UCSD-AML1 (cell line): ENCODE measurements at regions not wholly inside any gene's neighbourhood (a gene's known extent, or its start where the extent isn't known, plus 50 kb on each side); places are given as distances from the start of the nearest gene placed in this dataset.
"Not testable (repeated sequence)": the region's sequence is repeated elsewhere in the genome, so short reads cannot be mapped to it uniquely, and the experiment has no call there.

Experiments
- DNase-seq: peaks from one replicate; lab custom pipeline; 2025; ENCODE audit not compliant: unreplicated experiment; lab: John Stamatoyannopoulos, UW

DNA sequence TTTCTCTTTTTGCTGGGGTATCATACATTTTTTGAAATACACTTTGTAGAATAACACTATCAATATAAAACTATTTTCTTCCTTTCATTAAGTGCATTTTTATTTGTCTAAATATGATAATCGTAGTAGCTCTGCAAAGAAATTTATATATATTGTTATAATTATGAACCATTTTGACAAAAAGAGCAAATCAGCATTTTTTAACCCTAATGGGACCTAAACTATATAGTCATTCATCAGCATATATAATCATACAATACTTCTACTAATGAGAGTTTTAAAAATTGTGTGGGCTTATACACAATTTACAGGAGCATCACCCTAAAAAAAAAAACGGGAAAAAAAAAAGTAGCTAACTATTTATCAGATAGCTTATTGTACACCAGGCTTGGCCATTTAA is 329.7 kb upstream of the TYRP1 start:
- DNase-seq, result no peak

- no peak for DNase-seq
These were observed 324.6 kb upstream of the TYRP1 start for GRCh38 chr9:12368569-12368968.

DNA sequence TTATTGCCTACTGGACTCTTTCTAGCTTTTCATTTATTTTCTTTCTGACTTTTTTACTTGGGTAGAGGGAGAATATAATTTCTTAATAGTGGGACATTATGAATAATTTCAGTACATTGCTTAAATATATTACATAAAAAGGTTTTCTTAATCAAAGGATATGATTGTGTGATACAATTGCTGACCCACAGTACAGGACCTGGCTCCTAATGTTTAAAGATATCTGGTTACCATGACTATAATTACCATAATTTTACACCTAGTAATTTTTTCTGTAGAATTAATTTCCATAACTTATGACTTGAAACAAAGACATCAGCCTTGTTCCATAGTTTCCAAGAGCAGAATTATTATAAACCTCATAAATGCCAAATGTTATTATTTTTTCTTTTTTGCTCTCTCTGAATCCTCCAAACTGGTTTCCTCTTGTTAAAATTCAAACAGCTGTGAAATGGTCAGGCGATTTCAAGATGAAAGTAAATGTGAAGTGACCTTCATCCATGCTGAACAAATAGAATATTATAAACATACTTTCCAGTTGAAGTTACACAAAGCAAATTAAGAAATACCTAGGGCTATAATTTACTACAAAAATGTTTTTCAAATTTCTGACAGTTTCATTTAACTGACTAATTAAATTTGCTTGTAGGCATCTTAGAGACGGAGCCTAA is 301.2 kb upstream of the TYRP1 start:
- no peak for DNase-seq

DNA sequence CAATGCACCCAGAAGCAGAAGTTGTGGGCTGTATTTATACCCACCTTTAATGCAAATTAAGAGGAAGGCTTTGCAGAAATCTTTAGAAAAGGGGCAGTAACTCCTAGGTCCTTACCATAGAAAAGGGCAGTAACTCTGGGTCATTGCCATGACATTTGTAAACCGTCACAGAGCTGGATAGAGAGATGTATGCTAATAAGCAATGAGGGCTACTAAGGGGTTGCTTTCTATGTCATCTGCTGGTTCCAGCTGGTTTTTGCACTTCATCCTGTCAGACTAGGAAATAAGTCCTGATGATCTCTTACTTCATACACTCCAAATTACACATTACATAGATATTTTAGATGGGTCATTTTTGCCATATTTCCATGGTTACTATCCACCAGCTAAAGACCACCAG is 299.1 kb upstream of the TYRP1 start:
- no peak for DNase-seq

- no peak for DNase-seq
These were observed 289.5 kb upstream of the TYRP1 start for GRCh38 chr9:12403721-12404120.

DNA sequence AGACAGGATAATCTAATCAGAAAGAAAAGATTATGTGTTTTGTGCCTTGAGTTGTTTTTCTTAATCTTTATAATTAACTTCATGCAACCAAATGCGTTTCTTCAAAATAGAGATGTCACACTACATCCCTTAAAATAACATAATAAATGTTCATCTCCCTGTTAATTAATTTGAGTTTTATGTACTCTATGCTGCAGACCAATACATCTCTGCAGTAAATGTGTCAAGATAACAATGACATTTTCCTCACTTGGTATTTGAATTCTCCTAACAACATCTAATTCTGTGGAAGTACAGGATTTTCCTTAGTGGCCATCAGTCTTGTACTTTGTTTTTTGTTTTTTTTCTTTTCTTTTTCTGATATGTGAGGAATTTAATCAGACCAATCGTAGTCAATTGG is 279.2 kb upstream of the TYRP1 start:
- no peak for DNase-seq

GRCh38 chr9:12414514-12414913 is 278.7 kb upstream of the TYRP1 start:
- DNase-seq, result no peak

DNA sequence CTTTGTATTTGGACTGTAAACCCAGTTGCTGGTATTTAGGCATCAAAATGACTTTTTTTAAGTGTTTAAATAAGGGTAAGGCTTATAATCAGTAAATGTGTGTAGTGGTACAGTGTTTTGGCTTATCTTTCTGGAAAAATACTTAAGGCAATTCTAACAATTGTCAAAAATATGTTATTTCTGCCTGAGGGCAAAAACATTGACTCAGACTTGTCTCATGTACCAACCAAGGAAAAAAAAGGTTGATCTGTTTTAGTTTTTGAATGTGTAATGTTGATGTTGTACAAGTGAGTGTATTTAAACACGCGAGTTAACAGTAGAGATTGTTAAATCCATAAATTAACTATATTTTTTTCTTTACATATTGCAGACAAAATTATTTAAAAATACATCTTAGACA is 277.8 kb upstream of the TYRP1 start:
- DNase-seq, result no peak

DNA sequence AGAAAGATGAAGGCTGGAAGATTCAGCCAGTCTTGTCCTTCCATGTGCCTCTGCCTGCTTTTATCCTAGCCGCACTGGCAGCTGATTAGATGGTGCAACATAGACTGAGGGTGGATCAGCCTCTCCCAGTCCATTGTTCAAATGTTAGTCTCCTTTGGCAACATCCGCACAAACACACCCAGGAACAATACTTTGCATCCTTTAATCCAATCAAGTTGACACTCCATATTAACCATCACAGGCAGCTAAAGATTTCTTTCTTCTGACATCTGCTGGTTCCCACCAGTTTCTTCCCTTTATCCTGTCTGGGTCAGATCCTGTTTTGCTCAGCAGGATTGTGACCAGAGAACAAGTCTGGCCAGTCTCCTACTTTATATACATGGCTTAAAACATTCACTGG is 276.5 kb upstream of the TYRP1 start:
- DNase-seq, result no peak

DNA sequence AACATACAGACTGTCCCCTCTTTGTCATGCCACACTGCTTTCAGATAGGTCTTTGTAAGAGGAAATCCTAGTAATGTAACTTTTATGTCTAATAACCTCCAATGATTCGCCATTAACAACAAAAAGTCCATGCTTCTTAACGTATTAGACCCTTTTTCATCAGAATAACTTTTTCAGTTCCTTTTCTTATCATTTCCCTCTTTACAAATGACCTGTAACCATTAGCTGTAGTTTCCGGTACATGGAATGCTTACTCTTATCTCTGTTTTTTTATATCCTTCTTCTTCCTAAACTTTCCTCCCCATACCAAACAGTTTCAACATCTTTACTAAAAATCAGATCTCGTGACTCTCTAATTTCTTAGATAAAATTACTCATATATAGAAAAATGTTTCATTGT is 268.9 kb upstream of the TYRP1 start:
- DNase-seq, result no peak

GRCh38 chr9:12425878-12426864 is 267.0 kb upstream of the TYRP1 start:
- DNase-seq, result no peak

DNA sequence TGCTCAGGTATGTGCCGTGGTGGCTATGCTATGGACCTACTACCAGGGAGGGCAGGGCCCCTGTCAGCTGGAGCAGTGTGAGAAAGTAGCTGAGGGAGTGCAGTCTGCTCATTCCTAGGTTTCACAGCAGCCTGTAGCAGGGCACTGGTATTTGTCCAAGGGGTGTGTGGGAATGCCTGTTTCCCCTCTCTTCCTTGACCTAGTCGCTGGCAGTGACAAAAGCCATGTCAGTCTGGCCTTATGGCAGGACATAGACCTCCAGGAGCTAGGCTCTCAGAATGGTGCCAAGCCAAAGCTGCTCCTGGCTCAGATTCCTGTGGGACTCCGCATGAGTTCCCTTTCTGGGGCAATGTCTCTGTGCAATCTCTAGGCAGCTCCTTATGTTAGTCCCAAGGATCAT is 253.9 kb upstream of the TYRP1 start:
- no peak for DNase-seq

DNA sequence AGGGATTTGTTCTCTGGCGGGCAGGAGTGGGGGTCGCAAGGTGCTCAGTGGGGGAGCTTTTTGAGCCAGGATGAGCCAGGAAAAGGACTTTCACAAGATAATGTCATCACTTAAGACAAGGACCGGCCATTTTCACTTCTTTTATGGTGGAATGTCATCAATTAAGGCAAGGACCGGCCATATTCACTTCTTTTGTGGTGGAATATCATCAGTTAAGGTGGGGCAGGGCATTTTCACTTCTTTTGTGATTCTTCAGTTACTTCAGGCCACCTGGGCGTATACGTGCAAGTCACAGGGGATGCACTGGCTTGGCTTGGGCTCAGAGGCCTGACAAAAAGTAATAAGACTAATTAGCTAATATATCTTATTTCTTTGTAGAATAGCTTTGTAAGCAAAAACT is 252.1 kb upstream of the TYRP1 start:
- not testable (repeated sequence) for DNase-seq

DNA sequence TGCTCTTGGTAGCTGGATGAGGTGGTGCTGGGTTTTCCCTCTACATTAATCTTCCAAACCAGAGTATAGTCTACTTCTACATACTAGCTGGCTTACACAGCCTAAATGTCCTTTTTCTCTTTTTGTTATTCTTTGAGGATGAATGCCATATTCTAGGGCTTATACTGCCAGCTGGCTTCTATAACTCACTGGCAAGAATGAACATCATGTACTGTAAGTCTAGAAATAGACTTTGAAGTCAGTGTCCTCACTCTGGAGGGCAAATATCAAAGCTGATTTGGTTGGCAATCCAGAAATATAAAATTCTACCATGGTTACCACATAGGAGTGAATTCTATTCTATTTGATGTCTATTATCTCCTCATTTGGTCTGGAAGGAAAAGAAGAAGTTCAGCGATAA is 251.7 kb upstream of the TYRP1 start:
- no peak for DNase-seq

DNA sequence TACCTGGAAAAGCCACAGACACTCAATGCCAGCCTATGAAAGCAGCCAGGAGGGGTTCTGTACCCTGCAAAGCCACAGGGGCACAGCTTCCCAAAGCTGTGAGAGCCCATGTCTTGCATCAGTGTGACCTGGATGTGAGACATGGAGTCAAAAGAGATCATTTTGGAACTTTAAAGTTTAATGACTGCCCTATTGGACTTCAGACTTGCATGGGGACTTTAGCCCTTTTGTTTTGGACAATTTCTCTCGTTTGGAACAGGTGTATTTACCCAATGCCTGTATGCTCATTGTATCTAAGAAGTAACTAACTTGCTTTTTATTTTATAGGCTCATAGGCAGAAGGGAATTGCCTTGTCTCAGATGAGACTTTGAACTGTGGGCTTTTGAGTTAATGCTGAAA is 244.9 kb upstream of the TYRP1 start:
- DNase-seq, result no peak

DNA sequence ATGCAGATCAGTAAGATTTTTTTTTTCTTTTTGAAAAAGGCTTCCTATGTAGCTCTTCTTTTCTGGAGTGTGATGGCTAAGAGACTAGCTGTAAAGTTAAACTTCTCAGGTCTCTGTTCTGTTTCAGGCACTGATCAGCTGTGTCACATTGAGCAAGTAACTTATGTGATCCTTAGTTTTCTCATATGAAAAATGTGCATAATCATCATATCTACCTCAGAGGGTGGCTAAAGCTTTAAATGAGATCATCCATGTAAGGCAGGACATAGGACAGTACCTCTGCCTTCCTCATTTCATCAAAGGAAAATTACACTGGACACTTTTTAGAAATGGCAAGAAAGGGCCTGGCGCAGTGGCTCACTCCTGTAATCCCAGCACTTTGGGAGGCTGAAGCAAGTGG is 235.9 kb upstream of the TYRP1 start:
- DNase-seq, result no peak

DNA sequence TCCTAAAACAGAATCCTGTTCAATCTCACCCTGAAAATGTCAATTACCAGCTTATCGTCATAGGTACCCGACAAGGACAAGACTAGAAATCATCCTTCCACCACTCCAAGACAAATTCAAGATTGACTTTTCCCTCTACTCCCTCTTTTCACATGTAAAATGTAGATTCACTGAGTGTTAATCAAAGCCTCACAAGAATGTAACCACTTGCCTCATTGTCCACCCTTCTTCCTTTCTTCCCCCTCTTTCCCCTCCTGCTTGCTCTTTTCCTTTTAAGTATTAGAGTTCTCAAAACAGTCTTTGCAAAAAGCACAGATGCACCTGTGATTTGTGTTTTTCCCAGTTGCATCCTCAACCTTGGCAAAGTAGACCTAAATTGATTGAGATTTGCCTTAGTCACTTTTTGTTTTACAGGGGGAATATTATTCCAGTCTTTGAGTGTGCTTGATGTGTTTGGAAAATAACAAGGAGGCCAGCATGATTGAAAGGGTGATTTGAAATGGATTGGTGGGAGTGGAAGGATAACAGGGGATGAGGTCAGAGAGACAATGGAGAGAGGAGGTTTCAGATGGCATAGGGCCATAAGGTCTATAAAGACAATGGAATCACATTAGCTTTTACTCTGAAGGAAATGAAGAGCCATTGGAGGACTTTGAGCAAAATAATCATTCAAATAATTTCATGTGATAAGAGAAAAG is 231.3 kb upstream of the TYRP1 start:
- DNase-seq, result no peak

- DNase-seq, result no peak
These were observed 230.3 kb upstream of the TYRP1 start for GRCh38 chr9:12462861-12463260.

DNA sequence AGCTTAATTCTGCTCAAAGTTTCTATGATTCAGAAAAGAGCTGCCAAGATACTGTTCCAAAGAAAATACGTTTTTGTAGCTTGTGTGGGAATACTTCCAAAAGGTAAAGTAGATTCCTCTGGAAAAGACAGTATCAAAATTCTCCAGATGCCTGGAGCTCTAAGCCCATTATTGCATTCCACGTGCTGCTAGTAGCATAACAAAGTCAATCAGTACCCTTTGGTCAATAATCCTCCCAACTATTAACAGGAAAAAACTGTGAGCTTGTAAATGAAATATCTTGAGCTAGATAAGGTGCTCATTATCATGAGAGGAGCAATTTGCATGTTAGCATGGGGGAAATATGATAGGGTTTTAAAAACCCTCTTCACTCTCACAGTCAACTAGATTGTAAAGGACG is 229.5 kb upstream of the TYRP1 start:
- no peak for DNase-seq

DNA sequence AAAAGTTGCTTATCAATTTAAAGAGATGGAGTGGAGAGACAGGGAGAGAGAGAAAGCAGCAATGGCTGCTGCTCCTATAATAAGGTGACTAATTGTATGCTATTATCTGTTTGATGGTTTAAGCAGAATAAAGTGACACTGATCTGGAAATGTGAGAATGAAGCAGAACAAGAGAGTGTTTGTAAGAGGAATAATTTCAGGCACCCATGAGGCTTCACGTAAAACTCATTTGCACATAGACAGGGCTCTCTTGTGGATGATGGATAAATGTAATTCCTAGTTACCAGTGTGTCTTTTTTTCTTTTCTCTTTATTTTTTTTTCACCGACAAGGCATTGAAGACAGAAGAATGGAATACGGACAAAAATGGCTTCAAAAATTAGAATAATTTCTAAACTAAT is 228.8 kb upstream of the TYRP1 start:
- no peak for DNase-seq

- no peak for DNase-seq
These were observed 228.2 kb upstream of the TYRP1 start for GRCh38 chr9:12464910-12465512.
